ENCODE measurements at regions not wholly inside any gene's neighbourhood (a gene's known extent, or its start where the extent isn't known, plus 50 kb on each side); places are given as distances from the start of the nearest gene placed in this dataset.

DNA sequence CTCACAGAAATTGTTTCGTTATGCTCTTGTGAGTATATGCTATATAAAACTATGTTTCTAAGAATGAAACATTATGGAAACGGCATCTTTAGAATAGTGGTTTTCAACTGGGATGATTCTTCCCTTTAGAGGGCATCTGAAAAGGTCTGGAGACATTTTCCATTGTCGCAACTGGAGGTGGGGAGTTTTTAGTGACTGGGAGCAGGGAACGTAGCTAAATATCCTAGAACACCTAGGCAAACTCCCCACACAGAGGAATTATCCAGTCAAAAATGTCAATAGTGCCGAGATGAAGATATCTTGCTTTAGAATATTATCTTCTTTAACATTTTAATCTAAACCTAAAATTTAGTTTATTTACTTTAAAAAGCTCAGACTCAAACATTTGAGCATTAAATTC, 486.1 kb upstream of the FOXG1 start:
- TF ChIP-seq, protein P1, sequence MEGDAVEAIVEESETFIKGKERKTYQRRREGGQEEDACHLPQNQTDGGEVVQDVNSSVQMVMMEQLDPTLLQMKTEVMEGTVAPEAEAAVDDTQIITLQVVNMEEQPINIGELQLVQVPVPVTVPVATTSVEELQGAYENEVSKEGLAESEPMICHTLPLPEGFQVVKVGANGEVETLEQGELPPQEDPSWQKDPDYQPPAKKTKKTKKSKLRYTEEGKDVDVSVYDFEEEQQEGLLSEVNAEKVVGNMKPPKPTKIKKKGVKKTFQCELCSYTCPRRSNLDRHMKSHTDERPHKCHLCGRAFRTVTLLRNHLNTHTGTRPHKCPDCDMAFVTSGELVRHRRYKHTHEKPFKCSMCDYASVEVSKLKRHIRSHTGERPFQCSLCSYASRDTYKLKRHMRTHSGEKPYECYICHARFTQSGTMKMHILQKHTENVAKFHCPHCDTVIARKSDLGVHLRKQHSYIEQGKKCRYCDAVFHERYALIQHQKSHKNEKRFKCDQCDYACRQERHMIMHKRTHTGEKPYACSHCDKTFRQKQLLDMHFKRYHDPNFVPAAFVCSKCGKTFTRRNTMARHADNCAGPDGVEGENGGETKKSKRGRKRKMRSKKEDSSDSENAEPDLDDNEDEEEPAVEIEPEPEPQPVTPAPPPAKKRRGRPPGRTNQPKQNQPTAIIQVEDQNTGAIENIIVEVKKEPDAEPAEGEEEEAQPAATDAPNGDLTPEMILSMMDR (IDR thresholded peaks at IDR 0.05) = no peak
- H3K9me3 ChIP-seq (ENCODE audit: control insufficient read depth, low read length) = no peaks in the 10 kb centered on the region
- no peaks in the 10 kb centered on the region for H3K4me1 ChIP-seq
- H3K9ac ChIP-seq = no peak overlapping the region
- H2AFZ ChIP-seq = no peak overlapping the region
- H3K27me3 ChIP-seq (ENCODE audit: control insufficient read depth, insufficient read depth, low read length) = no peaks in the 10 kb centered on the region
- no peaks in the 10 kb centered on the region for H3K79me2 ChIP-seq
- H3K27ac ChIP-seq = no peak overlapping the region
- H3K36me3 ChIP-seq (ENCODE audit: control insufficient read depth, insufficient read depth, low read length) = no peaks in the 10 kb centered on the region
- H3K4me3 ChIP-seq (ENCODE audit: low read depth, low read length) = no peak overlapping the region
- no peak overlapping the region for H3K4me2 ChIP-seq (ENCODE audit: low read length)

DNA sequence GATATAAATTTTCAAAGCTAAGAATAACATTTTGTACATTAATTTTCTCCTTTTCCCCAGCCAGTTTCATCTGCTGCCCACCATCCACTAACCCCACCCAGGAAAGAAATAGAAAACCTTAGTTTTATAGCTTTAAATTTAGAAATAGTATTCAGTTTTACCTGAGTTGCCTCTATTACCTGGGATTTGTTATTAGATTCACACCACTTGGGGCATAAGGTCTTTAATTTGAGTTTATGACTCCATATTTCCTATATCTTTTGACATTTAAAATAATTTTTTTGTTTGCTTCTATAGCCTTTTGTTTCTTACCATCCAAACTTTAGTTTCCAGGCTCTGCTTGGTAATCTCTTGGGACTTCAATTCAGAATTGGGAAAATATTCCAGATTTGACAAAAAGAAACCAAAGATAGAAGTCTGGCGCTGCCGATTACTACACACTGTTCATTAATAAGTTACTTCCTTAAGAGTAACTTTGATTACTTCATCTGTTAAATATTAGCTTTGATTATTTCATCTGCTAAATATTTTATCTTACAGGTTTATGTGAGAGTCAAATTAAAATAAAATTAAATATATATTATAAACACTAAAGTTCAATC, 485.5 kb upstream of the FOXG1 start:
- no peak overlapping the region for H3K27ac ChIP-seq
- no peaks in the 10 kb centered on the region for H3K79me2 ChIP-seq
- no peaks in the 10 kb centered on the region for H3K27me3 ChIP-seq (ENCODE audit: control insufficient read depth, insufficient read depth, low read length)
- no peaks in the 10 kb centered on the region for H3K36me3 ChIP-seq (ENCODE audit: control insufficient read depth, insufficient read depth, low read length)
- H3K9me3 ChIP-seq (ENCODE audit: control insufficient read depth, low read length) = no peaks in the 10 kb centered on the region
- no peak overlapping the region for H2AFZ ChIP-seq
- no peak overlapping the region for H3K4me2 ChIP-seq (ENCODE audit: low read length)
- H3K9ac ChIP-seq = no peak overlapping the region
- TF ChIP-seq, protein P1 (IDR thresholded peaks at IDR 0.05) = no peak
- H3K4me1 ChIP-seq = no peaks in the 10 kb centered on the region
- H3K4me3 ChIP-seq (ENCODE audit: low read depth, low read length) = no peak overlapping the region

DNA sequence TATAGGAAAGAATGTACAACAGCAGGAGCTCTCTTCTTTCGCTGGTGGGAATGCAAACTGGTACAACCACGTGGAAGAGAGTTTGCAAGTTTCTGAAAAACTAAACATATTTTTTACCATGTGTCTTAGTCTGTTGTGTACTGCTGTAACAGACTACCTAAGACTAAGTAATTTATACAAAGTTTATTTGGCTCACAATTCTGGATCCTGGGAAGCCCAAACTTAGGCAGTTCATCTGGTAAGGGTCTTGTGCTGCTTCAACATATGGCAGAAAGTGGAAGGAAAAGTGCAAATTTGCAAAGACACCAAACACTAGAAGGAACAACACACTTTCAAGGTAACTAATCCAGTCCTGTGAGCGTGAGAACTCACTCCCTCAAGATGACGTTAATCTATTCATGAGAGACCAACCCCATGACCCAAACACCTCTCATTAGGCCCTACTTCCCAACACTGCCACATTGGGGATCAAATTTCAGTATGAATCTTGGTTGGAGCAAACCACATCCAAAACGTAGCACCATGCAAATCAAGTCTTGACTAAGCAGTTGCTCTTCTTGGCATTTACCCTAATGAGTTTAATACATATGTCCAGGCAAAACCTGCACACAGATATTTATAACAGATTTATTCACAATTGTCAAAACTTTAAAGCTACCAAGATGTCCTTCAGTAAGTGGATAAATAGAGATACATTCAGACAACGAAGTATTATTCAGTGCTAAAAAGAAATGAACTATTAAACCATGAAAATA, 481.9 kb upstream of the FOXG1 start:
- Histone ChIP-seq H3K4me1 (no peaks in the 10 kb centered on the region), H3K79me2 (no peaks in the 10 kb centered on the region), H3K9ac (no peak overlapping the region), H3K4me2 (ENCODE audit: low read length) (no peak overlapping the region), H2AFZ (no peak overlapping the region), H3K27ac (no peak overlapping the region), H3K4me3 (ENCODE audit: low read depth, low read length) (no peak overlapping the region), H3K27me3 (ENCODE audit: control insufficient read depth, insufficient read depth, low read length) (no peaks in the 10 kb centered on the region), H3K36me3 (ENCODE audit: control insufficient read depth, insufficient read depth, low read length) (no peaks in the 10 kb centered on the region), H3K9me3 (ENCODE audit: control insufficient read depth, low read length) (no peaks in the 10 kb centered on the region)
- TF ChIP-seq, protein P1 (IDR thresholded peaks at IDR 0.05) = no peak

DNA sequence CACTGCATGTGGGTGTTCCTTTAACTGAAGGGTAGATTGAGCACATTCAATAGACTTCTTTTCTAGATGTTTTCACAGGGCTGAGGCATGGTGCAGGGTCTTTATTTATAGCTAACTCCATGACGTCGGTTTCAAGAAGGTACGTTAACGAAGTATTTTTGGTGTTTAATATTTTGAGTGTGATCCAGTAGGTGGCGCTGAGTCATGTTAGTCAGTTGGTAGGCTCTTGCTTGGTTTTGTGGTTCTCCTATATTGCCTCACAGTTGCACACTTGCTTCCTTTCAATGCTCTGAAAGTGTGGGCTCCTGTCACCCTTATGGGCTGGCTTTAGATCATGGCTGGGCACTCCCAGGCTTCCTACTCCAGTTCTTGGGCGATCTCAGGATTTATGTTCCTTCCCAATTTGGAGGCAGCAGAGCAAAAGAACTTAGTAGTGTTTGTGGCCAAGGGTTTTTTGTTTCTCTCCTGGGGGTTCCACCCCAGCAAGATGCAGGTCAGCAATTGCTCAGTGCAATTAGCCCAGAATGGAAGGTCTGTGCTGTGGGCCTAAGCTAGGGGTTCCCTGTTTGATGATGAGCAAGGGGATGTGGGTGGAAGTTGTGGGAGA, 471.6 kb upstream of the FOXG1 start:
- Histone ChIP-seq H3K79me2 (no peaks in the 10 kb centered on the region), H3K4me3 (ENCODE audit: low read depth, low read length) (no peak overlapping the region), H3K36me3 (ENCODE audit: control insufficient read depth, insufficient read depth, low read length) (no peaks in the 10 kb centered on the region), H3K27ac (no peak overlapping the region), H3K27me3 (ENCODE audit: control insufficient read depth, insufficient read depth, low read length) (no peaks in the 10 kb centered on the region), H2AFZ (no peak overlapping the region), H3K9me3 (ENCODE audit: control insufficient read depth, low read length) (no peaks in the 10 kb centered on the region), H3K4me1 (no peaks in the 10 kb centered on the region), H3K9ac (no peak overlapping the region), H3K4me2 (ENCODE audit: low read length) (no peak overlapping the region)
- TF ChIP-seq, protein P1 (IDR thresholded peaks at IDR 0.05) = no peak

All from parathyroid adenoma (tissue), 2 donors.